Medulla oblongata (tissue), 1 donor: ENCODE measurements at regions not wholly inside any gene's neighbourhood (a gene's known extent, or its start where the extent isn't known, plus 50 kb on each side); places are given as distances from the start of the nearest gene placed in this dataset.
"Not testable (repeated sequence)": the region's sequence is repeated elsewhere in the genome, so short reads cannot be mapped to it uniquely, and the experiment has no call there.

ENCODE experiments used
- DNase-seq: peaks from one replicate; pipeline ENCODE4 v3.0.0-alpha.2; 2015; ENCODE audit errors: extremely low spot score

DNA sequence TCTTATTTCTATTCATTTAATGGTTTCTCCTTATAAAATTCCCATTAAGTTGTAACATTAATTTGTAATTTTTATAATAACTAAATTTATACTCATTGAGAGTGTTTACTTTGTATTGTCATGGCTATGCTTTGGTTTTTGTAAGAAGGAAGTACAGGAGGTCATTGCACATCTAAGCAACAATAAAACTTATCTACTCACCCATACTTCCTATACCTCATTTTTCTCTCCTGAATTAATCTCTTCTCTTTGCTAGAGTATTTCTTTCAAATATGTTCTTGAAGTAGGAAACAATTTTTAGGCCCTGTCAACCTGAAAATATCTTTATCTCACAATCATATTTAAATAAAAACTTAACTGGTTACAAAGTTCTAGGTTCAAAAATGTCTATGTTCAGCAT, 95.4 kb upstream of the WDR11 start:
- DNase-seq: no peak

- DNase-seq: no peak
Observed at GRCh38 chr10:120760253-120760652, 90.9 kb upstream of the WDR11 start.

DNA sequence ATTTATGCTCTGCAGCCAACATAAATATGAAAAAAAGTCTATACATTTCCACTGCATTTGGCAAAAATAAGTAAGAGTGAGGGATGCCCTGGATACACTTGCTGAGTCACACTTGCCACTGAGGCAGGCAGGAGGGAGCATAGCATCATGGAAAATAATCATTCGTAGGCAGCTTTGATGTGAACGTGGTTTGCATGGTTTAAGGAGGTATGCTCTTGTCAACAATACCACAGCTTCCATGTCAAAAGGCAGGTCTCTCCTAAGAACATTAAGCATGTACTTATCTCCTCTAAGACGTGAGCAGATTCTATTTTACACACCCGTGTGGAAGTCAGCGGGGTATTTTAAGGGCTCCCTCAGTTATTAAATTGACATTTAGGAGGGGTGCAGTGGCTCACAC, 89.2 kb upstream of the WDR11 start:
- no peak for DNase-seq

GRCh38 chr10:120765226-120765803, 85.8 kb upstream of the WDR11 start:
- no peak for DNase-seq

DNA sequence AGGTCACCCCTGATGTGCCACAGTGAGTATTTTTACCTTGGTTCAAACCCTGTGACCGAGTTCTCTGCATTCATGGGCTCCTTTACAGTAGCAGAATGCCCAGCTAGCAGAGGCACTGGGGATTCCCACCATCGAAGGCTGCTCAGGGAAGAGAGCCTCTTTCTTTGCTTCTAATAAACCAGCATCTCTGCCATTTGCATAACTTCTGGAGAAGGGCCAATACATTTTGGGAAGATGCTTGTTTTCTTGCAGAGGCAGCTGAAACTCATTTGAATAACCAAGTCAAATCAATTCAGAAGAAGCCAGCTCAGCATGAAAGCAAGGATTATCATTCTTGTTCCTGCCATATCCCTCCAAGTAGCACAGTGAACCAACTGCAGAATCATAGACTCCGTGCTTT, 82.9 kb upstream of the WDR11 start:
- no peak for DNase-seq

DNA sequence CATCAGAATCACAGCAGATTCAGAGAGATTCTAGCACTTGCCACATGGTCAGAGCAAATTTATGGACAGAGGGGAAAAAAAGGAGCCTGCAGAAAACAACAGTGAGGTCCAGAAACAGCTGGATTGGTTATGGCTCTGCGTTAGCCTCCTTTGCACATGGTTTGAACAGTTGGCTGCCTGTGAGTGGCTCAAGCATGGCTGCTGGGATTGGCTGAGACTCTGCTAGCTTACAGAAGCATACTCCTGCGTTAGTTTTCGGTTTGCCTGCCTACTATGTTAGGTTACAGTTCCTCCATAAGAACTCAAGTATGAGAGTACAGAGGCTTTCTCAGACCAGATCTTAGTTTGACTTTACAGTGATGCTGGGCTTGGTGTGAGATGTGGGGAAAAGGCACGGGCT, 80.7 kb upstream of the WDR11 start:
- DNase-seq: no peak

DNA sequence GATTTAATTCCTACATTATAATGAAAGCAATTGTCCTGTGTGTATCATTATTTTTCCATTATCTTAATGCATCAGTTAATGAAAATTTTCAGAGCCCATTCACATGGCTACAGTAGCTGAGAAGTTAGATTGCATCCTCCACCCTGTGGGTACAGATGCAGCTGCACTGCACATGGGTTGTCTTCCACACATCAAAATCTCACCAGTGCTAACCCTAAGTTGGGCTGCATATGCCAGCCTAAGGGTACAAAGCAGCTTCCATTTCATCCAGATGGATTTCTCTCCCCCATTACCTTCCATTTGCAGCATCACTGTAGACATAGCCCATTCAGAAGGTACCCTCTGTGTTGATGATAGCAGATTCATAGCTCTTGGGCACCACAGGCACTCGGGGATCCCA, 74.7 kb upstream of the WDR11 start:
- no peak for DNase-seq

DNA sequence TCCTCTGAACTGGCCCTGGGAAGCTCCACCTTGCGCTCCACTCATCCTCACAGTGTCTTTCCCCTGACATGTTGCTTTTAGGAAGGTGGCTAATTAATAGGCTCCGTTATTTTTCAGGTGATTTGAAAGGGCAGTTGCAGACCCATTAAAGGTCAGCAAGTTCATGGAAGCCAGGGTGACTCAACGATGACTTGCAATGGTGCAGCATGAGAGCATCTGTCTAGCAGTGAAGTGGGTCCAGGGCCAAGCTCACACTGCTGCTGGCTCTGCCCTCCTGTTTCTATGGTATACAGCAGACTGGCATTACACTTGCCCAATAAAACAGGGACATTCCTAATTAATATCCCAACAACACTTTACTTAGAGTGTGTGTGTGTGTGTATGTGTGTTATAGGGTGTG, 68.8 kb upstream of the WDR11 start:
- no peak for DNase-seq

- DNase-seq: no peak
Observed at GRCh38 chr10:120783098-120783497, 68.1 kb upstream of the WDR11 start.

- DNase-seq: peak; percentile 60
Observed at GRCh38 chr10:120783867-120784266, 67.3 kb upstream of the WDR11 start.

DNA sequence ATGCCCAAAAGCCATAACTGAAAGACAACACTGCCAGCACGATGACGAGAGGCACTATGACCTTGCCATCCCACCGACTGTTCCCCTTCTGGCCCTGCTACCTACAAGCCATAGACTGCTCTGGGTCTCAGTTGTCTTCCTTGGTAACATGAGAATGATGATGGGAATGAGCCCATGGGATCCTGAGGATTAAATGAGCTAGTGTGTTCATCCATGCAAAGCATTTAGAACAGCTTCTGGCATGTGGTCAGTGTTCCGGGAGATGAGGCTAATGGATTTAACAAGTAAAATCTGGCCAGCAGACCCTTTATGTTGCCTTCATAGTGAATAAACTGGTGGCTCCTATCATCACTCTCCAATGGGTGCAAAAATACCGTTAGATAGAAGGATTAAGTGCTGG, 62.4 kb upstream of the WDR11 start:
- no peak for DNase-seq

DNA sequence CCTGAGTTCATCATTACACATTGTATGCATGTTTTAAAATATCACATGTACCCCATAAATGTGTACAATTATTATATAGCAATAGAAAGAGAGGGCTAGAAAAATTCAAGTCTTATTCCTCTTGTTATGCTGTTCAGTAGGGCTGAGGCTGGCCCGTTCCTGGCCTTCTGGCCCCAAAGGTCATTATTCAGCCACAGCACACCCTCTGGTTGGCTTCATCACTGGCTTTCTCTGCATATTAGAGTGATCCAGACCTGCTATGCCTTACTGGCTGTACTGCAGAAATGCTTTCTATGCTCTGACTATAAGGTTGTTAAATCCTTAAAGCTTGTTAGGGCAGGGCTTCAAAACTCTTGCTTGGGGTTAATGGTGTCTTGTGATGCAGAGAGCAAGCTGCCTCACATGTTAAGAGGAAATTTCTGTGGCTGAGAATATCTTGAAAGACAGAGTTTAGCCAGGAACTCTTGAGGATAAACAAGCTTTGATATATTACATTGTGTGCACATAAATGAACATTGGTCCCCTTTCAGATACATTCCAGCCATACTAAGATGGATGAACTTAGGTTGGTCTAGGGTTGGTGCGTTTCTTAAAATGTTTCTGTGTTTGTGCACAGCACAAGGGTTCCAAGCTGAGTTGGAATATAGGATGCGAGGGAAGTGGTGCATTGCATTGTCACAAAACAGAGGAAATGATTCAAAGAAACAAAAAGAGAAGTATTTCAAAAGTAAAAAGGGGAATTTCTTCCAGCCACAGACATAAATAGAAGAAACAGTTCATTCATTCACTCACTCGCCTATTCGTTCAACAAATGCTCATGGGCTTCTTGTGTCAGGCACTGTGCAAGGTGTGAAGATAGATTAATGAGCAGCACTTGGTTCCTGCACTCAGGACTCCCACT, 61.6 kb upstream of the WDR11 start:
- DNase-seq: peak; percentile 64

DNA sequence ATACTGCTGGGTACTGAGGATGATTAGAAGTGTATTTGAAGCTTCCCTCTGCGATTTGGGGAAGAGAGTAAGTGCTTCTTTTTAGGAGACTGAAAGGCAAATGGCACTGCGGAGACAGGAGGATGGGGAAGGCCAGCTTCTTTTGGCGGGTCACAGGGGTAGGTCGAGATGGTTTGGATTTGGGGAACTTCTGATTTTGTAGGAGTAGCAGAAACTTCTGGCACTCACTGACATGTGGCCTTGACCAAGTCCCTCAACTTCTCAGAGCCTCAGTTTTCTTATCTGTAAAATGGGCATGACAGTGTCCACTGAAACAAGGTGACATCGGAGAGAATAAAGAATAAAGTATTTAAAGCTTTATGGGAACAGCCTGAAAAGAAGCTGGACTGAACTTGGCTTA, 59.8 kb upstream of the WDR11 start:
- no peak for DNase-seq

GRCh38 chr10:120793088-120793487, 58.1 kb upstream of the WDR11 start:
- DNase-seq: no peak

DNA sequence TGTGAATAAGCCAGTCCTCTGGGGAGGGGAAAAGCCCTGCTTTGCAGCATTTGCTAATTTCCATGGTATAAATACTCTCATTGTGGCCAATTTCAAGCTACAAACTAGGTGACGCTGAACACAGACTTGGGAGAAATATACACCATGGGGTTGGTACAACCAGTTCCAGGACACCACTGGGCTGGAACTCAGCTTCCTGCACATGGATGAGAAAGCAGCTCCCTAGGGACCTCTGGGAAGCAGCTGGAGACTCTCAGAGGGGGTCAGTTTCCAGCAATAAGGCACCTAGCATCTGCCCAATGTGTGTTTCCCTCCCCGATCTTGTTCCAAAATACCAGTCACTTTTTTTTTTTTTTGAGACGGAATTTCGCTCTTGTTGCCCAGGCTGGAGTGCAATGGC, 56.8 kb upstream of the WDR11 start:
- peak; percentile 40 for DNase-seq

GRCh38 chr10:120798276-120798675, 52.9 kb upstream of the WDR11 start:
- not testable (repeated sequence) for DNase-seq

DNA sequence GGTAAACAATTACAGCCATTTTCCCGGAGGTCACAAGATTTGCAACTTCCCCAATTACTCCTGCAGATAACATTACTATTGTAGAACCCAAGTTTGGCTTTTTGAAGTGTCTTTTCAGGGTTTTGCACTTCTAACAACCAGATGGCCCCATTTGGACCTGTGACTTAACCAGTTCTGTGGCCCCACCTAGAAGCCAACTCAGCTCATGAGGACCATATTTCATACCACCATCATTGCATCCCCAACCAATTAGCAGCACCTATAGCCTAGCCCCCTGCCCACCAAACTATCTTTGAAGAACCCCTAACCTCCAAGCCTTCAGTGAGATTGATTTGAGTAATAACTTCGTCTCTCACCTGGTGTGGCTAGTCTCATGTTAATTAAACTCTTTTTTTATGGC, 51.3 kb upstream of the WDR11 start:
- no peak for DNase-seq

GRCh38 chr10:120800528-120801323, 50.4 kb upstream of the WDR11 start:
- DNase-seq: no peak
